PC-3 (cell line): ENCODE measurements at regions not wholly inside any gene's neighbourhood (a gene's known extent, or its start where the extent isn't known, plus 50 kb on each side); places are given as distances from the start of the nearest gene placed in this dataset.

Experiments
- CTCF ChIP-seq: fragments of 300-600 bp; sonication (generic); conservative IDR thresholded peaks from 2 replicates; pipeline ENCODE4 v1.5.1; 2017; ENCODE audit warnings: antibody characterized with exemption, low read depth, mild to moderate bottlenecking, low read length
- EZH2phosphoT487 ChIP-seq: fragments of 300-600 bp; sonication (generic); IDR thresholded peaks from 2 replicates; pipeline ENCODE4 v1.6.1; 2018; ENCODE audit warnings: mild to moderate bottlenecking, antibody characterized with exemption, low read length, borderline replicate concordance

- no peak for TF ChIP-seq CTCF
- no peak for TF ChIP-seq EZH2phosphoT487
Observed at GRCh38 chr2:41441958-41442357, 605.9 kb upstream of the PKDCC start.
